ENCODE measurements at regions not wholly inside any gene's neighbourhood (a gene's known extent, or its start where the extent isn't known, plus 50 kb on each side); places are given as distances from the start of the nearest gene placed in this dataset.

- TF ChIP-seq CTCF (conservative IDR thresholded peaks at IDR 0.05; ENCODE audit: control insufficient read depth, insufficient read depth, low read depth, low read length): no peak
- DNase-seq (ENCODE audit: low read depth): no peak
- no peak overlapping the region for H3K4me3 ChIP-seq (ENCODE audit: control insufficient read depth, low read depth, low read length)
Measured at GRCh38 chr16:60274431-60275019, 1540.4 kb upstream of the GOT2 start.

- no peak for DNase-seq (ENCODE audit: low read depth)
- H3K4me3 ChIP-seq (ENCODE audit: control insufficient read depth, low read depth, low read length): no peak overlapping the region
- TF ChIP-seq CTCF (conservative IDR thresholded peaks at IDR 0.05; ENCODE audit: control insufficient read depth, insufficient read depth, low read depth, low read length): no peak
Measured at GRCh38 chr16:60271781-60272180, 1537.7 kb upstream of the GOT2 start.

GRCh38 chr16:60271025-60271771 lies 1537.1 kb upstream of the GOT2 start:
- TF ChIP-seq CTCF (conservative IDR thresholded peaks at IDR 0.05; ENCODE audit: control insufficient read depth, insufficient read depth, low read depth, low read length): no peak
- no peak overlapping the region for H3K4me3 ChIP-seq (ENCODE audit: control insufficient read depth, low read depth, low read length)
- DNase-seq (ENCODE audit: low read depth): no peak

GRCh38 chr16:60261425-60261824 lies 1527.3 kb upstream of the GOT2 start:
- no peak for TF ChIP-seq CTCF (conservative IDR thresholded peaks at IDR 0.05; ENCODE audit: control insufficient read depth, insufficient read depth, low read depth, low read length)
- DNase-seq (ENCODE audit: low read depth): no peak
- H3K4me3 ChIP-seq (ENCODE audit: control insufficient read depth, low read depth, low read length): no peak overlapping the region

GRCh38 chr16:60259956-60260355 lies 1525.8 kb upstream of the GOT2 start:
- no peak overlapping the region for H3K4me3 ChIP-seq (ENCODE audit: control insufficient read depth, low read depth, low read length)
- no peak for TF ChIP-seq CTCF (conservative IDR thresholded peaks at IDR 0.05; ENCODE audit: control insufficient read depth, insufficient read depth, low read depth, low read length)
- DNase-seq (ENCODE audit: low read depth): no peak

- no peak for DNase-seq (ENCODE audit: low read depth)
- TF ChIP-seq CTCF (conservative IDR thresholded peaks at IDR 0.05; ENCODE audit: control insufficient read depth, insufficient read depth, low read depth, low read length): no peak
- H3K4me3 ChIP-seq (ENCODE audit: control insufficient read depth, low read depth, low read length): no peak overlapping the region
Measured at GRCh38 chr16:60246086-60246485, 1512.0 kb upstream of the GOT2 start.
